Activated T-helper 17 cell treated with anti-CD3 and anti-CD28 coated beads, Interleukin-2, amount 50 U/mL, for 72 hours (primary cell): ENCODE measurements at regions not wholly inside any gene's neighbourhood (a gene's known extent, or its start where the extent isn't known, plus 50 kb on each side); places are given as distances from the start of the nearest gene placed in this dataset.

Experiments used
- ATAC-seq: fragments of 150-1000 bp; cut with Tn5 transposase; replicated peaks from 2 replicates; pipeline ENCODE4 v1.10.0; 2021; ENCODE audit warnings: mild to moderate bottlenecking, moderate library complexity
- H3K27ac Mint-ChIP-seq: one replicate; pipeline ENCODE4 v1.8.0; 2022; ENCODE audit warnings: mixed read lengths
- H3K27me3 Mint-ChIP-seq: one replicate; pipeline ENCODE4 v1.8.0; 2022; ENCODE audit warnings: mixed read lengths
- H3K36me3 Mint-ChIP-seq: one replicate; pipeline ENCODE4 v1.8.0; 2022; ENCODE audit warnings: low read depth, mild to moderate bottlenecking, mixed read lengths
- H3K4me1 Mint-ChIP-seq: one replicate; pipeline ENCODE4 v1.8.0; 2022; ENCODE audit warnings: mixed read lengths
- H3K4me3 Mint-ChIP-seq: one replicate; pipeline ENCODE4 v1.8.0; 2022; ENCODE audit warnings: mild to moderate bottlenecking, mixed read lengths
- H3K9me3 Mint-ChIP-seq: one replicate; pipeline ENCODE4 v1.8.0; 2022; ENCODE audit warnings: mixed read lengths

DNA sequence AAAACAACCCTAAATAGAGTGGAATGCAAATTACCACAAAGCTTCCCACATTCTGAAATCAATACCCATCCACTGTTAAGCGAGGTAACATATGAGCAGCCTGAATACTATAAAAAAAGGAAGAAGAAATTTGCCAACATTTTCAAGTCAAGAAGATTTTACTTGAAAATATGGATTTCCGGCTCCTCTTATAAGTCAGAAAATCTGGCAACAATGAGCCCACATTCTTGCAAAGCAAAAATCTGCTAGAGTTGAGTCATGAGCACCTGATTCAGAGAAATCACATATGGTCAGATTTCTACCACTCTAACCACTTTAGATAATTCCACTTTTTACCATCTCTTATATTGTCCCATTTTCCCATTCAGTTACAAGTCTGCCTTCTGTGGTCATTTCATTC, 395.7 kb downstream of the DTHD1 start:
- Mint-ChIP-seq H3K9me3 (no peaks in the 10 kb centered on the region), H3K4me3 (no peak overlapping the region), H3K4me1 (no peaks in the 10 kb centered on the region), H3K36me3 (no peaks in the 10 kb centered on the region), H3K27me3 (no peaks in the 10 kb centered on the region), H3K27ac (no peak overlapping the region)
- no peak for ATAC-seq

DNA sequence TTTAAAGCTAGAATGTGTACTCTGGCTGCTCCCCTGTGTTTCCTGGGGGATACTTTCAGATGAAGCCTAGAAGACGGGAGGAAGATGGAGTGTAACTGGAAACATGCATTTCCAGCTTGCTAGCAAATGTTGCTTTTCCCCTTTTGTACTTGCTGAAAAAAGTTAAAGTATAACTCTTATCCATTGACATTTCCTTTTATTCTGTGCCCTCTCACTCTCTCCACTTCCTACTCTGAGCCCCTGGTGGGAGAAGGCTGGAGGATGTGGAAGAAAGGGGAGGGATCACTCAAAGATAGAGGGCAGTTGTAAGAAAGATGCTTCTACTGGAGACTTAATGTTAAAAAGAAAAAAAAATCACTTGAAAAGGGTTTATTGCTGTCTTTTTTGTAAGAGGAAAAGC, 396.5 kb downstream of the DTHD1 start:
- Mint-ChIP-seq H3K4me1 (no peaks in the 10 kb centered on the region), H3K4me3 (no peak overlapping the region), H3K27me3 (no peaks in the 10 kb centered on the region), H3K36me3 (no peaks in the 10 kb centered on the region), H3K9me3 (no peaks in the 10 kb centered on the region), H3K27ac (no peak overlapping the region)
- no peak for ATAC-seq

DNA sequence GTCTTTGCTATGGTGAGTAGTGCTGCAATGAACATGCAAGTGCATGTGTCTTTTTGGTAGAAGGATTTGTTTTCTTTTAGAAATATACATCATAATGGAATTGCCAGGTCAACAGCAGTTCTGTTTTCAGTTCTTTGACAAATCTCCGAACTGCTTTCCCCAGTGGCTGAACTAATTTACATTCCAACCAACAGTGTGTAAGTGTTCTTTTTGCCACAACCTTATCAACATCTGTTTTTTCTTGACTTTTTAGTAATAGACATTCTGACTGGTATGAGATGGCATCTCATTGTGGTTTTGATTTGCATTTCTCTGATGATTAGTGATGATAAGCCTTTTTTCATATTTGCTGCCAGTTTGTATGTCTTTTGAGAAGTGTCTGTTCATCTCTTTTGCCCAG, 406.3 kb downstream of the DTHD1 start:
- H3K27me3 Mint-ChIP-seq, result peaks cover 2% of the 10 kb centered on the region
- H3K36me3 Mint-ChIP-seq, result no peaks in the 10 kb centered on the region
- ATAC-seq, result no peak
- H3K9me3 Mint-ChIP-seq, result peaks cover 12% of the 10 kb centered on the region
- no peak overlapping the region for H3K4me3 Mint-ChIP-seq
- H3K4me1 Mint-ChIP-seq, result no peaks in the 10 kb centered on the region
- no peak overlapping the region for H3K27ac Mint-ChIP-seq

DNA sequence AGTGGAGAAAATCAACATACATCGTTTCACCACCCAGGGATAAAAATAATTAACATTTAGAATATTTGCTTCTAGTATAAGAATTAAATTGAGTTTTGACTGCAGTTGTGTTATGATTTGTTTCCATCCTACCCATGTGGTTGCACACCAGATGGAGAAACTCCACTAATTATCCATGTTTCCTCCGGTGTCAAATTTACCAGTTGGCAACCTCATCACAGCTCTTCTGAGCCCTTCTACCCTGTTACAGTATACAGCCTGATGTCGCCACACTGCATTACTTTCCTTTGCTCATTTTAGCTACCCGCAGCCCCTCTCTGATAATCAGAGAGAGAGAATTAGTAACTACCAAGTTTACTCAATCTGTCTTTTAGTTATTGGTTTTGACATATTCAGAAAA, 411.2 kb downstream of the DTHD1 start:
- H3K9me3 Mint-ChIP-seq, result peaks cover 8% of the 10 kb centered on the region
- no peaks in the 10 kb centered on the region for H3K36me3 Mint-ChIP-seq
- no peaks in the 10 kb centered on the region for H3K4me1 Mint-ChIP-seq
- ATAC-seq, result no peak
- peaks cover 3% of the 10 kb centered on the region for H3K27me3 Mint-ChIP-seq
- no peak overlapping the region for H3K4me3 Mint-ChIP-seq
- no peak overlapping the region for H3K27ac Mint-ChIP-seq

DNA sequence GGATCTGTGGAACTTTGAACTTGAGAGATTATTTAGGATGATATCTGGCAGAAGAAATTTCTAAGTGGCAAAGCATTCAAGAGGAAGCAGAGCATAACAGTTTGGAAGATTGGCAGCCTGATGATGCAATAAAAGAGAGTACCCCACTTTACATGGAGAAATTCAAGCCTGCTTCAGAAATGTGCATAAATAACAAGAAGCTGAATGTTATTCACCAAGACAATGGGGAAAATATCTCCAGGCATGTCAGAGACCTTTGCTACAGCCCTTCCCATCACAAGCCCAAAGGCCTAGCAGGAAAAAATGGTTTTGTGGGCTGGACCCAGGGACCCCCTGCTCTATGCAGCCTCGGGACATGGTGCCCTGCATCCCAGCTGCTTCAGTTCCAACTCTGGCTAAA, 420.8 kb downstream of the DTHD1 start:
- Mint-ChIP-seq H3K4me1 (no peaks in the 10 kb centered on the region), H3K36me3 (no peaks in the 10 kb centered on the region), H3K9me3 (no peaks in the 10 kb centered on the region), H3K27me3 (no peaks in the 10 kb centered on the region), H3K27ac (no peak overlapping the region), H3K4me3 (no peak overlapping the region)
- no peak for ATAC-seq

DNA sequence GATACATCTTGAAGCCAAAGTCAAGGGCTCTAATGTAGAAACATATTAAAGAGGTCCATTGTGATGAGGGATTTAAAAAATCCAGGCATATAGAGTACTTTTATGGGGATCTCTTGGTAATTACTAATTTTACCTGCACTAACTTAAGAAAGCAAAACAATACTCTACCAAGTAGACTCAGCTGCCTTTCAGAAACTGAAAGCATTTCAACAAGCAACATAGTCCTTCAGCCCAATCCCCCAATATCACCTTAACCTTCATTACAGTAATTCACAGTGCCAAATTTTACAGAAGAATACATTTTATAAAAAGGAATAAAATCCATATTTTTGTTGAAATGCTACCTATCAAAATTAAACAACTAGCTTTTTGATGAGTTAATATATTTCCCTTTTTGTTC, 422.9 kb downstream of the DTHD1 start:
- Mint-ChIP-seq H3K4me1 (no peaks in the 10 kb centered on the region), H3K9me3 (no peaks in the 10 kb centered on the region), H3K36me3 (no peaks in the 10 kb centered on the region), H3K4me3 (no peak overlapping the region), H3K27ac (no peak overlapping the region), H3K27me3 (no peaks in the 10 kb centered on the region)
- ATAC-seq, result no peak

DNA sequence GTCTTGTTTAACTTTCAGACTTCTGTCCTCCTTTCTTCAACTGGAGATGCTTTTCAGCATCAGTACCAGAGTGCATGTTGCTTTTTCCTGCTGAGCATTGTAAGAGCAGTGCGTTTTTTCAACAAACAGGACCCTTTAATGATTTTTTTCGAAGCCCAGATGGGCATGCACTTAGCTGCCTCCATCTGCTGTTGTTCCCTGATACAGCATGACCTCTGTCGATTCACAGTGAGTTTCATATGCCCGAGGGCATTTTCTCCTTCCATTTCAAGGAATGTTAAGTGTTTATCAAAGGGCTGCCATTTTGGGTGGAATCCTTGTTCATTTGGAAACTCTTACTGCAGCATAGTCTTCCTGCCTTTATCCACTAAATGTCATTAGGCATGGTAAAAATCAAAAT, 428.6 kb downstream of the DTHD1 start:
- Mint-ChIP-seq H3K27ac (no peak overlapping the region), H3K4me3 (no peak overlapping the region), H3K4me1 (no peaks in the 10 kb centered on the region), H3K9me3 (no peaks in the 10 kb centered on the region), H3K27me3 (no peaks in the 10 kb centered on the region), H3K36me3 (no peaks in the 10 kb centered on the region)
- ATAC-seq, result no peak

DNA sequence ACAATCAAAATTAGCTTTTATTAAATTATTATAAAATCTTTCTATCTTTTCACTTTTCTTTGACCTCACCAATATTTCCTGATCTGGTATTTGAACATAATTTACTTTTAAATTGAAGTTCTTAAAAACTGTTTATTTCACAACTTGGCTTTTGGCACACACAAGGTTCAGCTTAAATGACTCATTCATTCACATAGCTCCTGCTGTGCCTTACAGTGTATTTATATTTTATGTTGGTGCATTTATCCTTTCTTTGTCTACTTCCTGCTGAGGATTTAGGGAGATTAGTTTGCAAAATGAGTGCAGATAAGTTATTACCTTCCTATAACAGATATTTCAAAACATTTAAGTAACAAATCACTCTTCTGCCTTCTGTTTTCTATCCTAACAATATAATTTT, 430.6 kb downstream of the DTHD1 start:
- Mint-ChIP-seq H3K4me3 (no peak overlapping the region), H3K9me3 (no peaks in the 10 kb centered on the region), H3K36me3 (no peaks in the 10 kb centered on the region), H3K27ac (no peak overlapping the region), H3K4me1 (no peaks in the 10 kb centered on the region), H3K27me3 (no peaks in the 10 kb centered on the region)
- no peak for ATAC-seq

DNA sequence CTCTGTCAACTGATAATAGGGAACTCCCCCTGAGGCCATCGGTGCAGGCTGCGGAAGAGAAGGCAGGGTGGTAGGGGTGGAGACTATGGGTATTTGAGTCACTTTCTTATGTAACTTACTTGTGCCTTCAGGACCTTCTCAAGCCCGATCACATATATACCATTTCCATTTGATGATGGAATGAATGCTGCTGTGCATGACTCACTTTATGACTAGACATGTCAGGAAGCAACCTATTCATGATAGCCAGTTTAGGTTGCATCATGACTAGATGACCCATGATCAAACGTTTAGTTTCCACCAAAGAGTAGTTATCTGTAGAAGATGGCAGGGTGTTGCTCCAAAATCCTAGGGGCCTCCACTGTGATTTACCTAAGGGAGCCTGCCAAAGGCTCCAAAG, 435.5 kb downstream of the DTHD1 start:
- H3K4me1 Mint-ChIP-seq, result no peaks in the 10 kb centered on the region
- H3K27me3 Mint-ChIP-seq, result no peaks in the 10 kb centered on the region
- H3K27ac Mint-ChIP-seq, result no peak overlapping the region
- no peak for ATAC-seq
- H3K36me3 Mint-ChIP-seq, result no peaks in the 10 kb centered on the region
- H3K9me3 Mint-ChIP-seq, result no peaks in the 10 kb centered on the region
- H3K4me3 Mint-ChIP-seq, result no peak overlapping the region

DNA sequence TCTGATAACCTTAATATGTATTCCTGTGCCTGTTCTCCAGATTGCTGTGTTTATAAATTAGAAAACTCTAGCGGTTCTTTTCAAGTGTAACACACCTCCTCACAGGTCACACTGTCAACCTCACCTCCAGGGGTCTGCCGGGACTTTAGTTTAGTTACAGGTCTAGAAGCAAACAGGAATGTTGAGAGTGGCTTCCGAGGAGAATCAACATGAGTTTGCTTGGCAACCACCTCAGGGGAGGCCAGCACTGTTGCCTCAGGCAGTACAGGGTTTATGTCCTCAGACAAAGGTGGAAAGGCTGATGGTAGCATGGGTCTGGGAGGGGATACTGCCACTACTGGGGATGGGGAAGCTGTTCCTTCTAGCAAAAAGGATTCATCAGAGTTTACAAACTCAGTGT, 438.0 kb downstream of the DTHD1 start:
- no peaks in the 10 kb centered on the region for H3K9me3 Mint-ChIP-seq
- no peaks in the 10 kb centered on the region for H3K36me3 Mint-ChIP-seq
- no peaks in the 10 kb centered on the region for H3K27me3 Mint-ChIP-seq
- H3K4me1 Mint-ChIP-seq, result no peaks in the 10 kb centered on the region
- H3K27ac Mint-ChIP-seq, result no peak overlapping the region
- ATAC-seq, result no peak
- H3K4me3 Mint-ChIP-seq, result no peak overlapping the region

DNA sequence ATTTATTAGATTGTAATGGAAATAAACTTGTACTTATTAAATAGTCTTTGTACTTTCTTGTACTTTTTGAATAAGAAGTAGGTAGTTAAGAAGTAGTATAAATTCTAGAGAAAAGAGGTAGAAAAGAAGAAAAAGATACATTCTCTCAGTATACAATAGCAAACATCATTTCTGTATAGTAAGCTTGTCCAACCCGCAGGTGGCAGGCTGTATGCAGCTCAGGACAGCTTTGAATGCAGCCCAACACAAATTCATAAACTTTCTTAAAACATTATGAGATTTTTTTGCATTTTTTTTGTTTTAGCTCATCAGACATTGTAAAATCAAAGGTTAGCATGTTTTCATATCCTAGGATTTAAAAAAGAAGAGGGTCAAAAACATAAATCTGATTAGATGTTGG, 441.6 kb downstream of the DTHD1 start:
- Mint-ChIP-seq H3K4me1 (no peaks in the 10 kb centered on the region), H3K4me3 (no peak overlapping the region), H3K9me3 (no peaks in the 10 kb centered on the region), H3K27ac (no peak overlapping the region), H3K27me3 (no peaks in the 10 kb centered on the region), H3K36me3 (no peaks in the 10 kb centered on the region)
- ATAC-seq, result no peak

DNA sequence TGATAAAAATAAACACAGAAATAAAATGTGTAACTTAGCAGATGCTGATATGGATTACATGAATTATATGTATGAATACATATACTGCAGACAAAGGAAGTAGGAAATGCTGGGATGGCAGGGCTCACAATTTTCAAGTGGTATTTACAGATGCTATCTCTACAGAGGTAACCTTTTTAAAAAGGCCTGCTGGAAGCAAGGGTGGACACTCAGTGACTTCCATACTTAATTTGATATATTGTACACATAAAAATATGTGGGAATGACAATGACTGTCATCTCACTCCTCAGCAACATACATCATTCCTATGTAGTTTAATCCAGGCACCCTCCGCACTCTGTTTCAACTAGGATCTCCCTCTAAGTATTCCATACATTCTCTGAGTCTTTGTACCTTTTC, 452.9 kb downstream of the DTHD1 start:
- Mint-ChIP-seq H3K4me3 (no peak overlapping the region), H3K27ac (no peak overlapping the region), H3K9me3 (no peaks in the 10 kb centered on the region), H3K4me1 (no peaks in the 10 kb centered on the region), H3K27me3 (no peaks in the 10 kb centered on the region), H3K36me3 (no peaks in the 10 kb centered on the region)
- ATAC-seq, result no peak

DNA sequence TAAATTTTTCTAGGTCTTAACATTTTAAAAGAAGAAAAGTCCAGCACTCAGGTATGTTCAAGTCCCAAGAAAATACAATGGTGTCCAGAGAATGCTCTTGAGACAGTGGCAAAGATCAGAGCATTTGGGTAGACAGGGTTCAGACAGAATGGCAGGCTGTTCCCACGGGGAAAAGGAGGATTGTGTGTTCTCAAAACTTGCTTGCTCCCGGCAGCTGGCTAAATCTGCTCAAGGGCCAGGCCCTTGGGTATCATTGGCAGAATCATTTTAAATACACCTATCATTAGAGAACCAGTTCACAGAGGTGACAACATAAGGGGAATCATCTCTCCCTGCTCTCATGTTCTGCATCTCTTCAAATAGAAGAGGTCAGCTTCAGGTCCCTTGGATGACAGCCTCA, 456.3 kb downstream of the DTHD1 start:
- no peaks in the 10 kb centered on the region for H3K4me1 Mint-ChIP-seq
- ATAC-seq, result no peak

DNA sequence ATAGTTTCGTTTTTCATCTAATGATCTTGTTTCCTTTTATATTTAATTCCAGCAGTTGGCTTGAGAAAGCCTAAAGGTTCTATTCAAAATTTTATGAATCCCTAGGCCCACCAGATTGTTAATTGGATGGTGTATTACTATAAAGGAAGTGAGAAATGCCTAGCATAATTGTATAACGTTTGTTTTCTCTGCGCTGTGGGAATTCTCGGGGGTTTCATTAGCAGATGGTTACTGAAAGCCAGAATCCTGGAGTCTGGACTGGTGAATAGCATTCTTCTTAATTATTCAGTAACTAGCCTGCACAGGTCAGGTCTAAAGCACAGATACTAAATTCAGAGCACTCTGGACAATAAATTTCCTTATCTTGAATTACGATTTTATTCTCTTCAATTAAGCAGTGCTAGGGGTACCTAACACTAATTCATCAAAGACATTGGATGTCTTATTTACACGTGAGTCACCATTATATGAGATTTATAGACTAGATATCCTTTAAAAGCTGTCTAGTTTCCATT, 459.4 kb downstream of the DTHD1 start:
- H3K4me3 Mint-ChIP-seq, result no peak overlapping the region
- no peak overlapping the region for H3K27ac Mint-ChIP-seq
- no peaks in the 10 kb centered on the region for H3K27me3 Mint-ChIP-seq
- no peaks in the 10 kb centered on the region for H3K9me3 Mint-ChIP-seq
- no peak for ATAC-seq
- H3K36me3 Mint-ChIP-seq, result no peaks in the 10 kb centered on the region
- no peaks in the 10 kb centered on the region for H3K4me1 Mint-ChIP-seq

More for the DNA sequence above, 456.3 kb downstream of the DTHD1 start:
- H3K27me3 Mint-ChIP-seq, result no peaks in the 10 kb centered on the region
- H3K36me3 Mint-ChIP-seq, result no peaks in the 10 kb centered on the region
- no peak overlapping the region for H3K4me3 Mint-ChIP-seq
- no peaks in the 10 kb centered on the region for H3K9me3 Mint-ChIP-seq
- no peak overlapping the region for H3K27ac Mint-ChIP-seq

DNA sequence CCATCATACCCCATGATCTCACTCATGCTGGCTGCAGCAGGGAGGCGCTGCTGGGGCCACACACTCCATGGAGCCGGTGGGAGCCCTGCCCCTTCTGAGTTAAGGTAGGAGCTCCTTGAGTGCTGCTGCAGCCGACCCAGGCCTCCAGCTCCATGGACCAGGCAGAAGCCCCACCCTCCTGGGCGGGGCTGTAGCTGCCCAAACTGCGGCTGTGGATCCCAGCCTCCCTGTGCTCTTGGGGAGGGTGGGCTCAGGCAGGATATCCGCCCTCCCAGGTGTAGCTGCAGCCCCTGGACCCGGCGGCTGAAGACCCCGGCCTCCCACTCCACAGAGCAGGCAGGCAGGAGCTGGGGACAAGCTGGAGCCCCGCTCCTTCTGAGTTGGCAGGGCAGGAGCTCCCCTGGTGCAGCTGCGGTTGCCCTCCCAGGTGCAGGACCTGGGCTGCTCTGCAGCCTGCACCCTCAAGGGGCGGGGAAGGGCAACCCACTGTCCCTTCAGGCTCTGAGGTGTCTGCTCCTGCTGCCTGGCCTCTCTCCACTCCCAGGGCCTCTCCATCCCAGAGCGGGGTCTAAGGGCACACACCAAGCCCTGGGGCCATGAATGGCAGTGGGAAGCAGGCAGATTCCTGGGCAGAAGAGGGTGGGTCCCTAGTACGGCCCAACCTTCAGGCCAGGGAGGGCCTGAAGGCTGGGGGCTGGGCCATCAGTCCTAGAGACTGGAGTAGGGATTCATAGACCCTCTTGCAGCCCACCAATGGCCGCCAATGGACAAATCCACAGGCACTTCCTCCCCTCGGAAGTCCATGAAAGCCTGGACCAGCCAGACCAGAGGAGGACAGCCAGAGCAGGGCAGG, 466.1 kb downstream of the DTHD1 start:
- H3K4me3 Mint-ChIP-seq, result no peak overlapping the region
- no peak overlapping the region for H3K27ac Mint-ChIP-seq
- no peaks in the 10 kb centered on the region for H3K9me3 Mint-ChIP-seq
- no peaks in the 10 kb centered on the region for H3K27me3 Mint-ChIP-seq
- no peaks in the 10 kb centered on the region for H3K36me3 Mint-ChIP-seq
- no peaks in the 10 kb centered on the region for H3K4me1 Mint-ChIP-seq
- ATAC-seq, result no peak

DNA sequence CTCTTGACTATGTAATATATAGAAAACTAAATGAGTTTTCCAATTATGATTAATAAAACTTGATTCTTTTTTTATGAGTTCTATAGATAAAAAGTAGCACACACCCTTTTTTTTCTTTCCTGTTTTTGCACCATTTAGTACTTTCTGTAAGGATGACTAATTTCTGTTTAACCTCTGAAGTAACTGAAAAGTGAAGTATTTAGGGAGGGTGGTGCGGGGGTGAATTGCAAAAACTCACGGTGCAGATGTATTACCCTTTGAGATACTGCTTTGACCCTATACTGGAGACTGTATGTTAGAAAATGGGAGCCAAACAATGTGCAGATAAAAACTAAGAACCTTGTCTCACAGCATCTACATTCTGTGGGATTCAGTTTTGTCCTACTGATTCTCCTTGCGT, 471.6 kb downstream of the DTHD1 start:
- no peak for ATAC-seq

More for the DNA sequence above, 471.6 kb downstream of the DTHD1 start:
- Mint-ChIP-seq H3K4me3 (no peak overlapping the region), H3K27ac (no peak overlapping the region), H3K4me1 (no peaks in the 10 kb centered on the region), H3K36me3 (no peaks in the 10 kb centered on the region), H3K27me3 (no peaks in the 10 kb centered on the region), H3K9me3 (no peaks in the 10 kb centered on the region)
